HCT116 (cell line): ENCODE measurements at regions not wholly inside any gene's neighbourhood (a gene's known extent, or its start where the extent isn't known, plus 50 kb on each side); places are given as distances from the start of the nearest gene placed in this dataset.

Experiments used
- ATAC-seq: fragments of 200-7000 bp; cut with Tn5 transposase; 2 replicates; pipeline ENCODE4 v1.9.1; 2020; ENCODE audit warnings: mild to moderate bottlenecking, moderate library complexity
- BruUV-seq: library from RNA; stranded (reverse); fragments of 400-500 nt; replicated peaks from 2 replicates; lab custom pipeline; 2021; lab: Mats Ljungman, UMichigan
- CTCF ChIA-PET: fragments of 300-600 bp; sonication (Branson Sonifier 250); formaldehyde crosslinking; loops from one replicate; lab custom pipeline; 2021; ENCODE audit warnings: antibody characterized with exemption; lab: Charles Lee
- POLR2A ChIA-PET: fragments of 300-600, 350-600 bp; sonication (Branson Sonifier 250); formaldehyde crosslinking; loops from one replicate; lab custom pipeline; 2021; ENCODE audit warnings: antibody characterized with exemption; lab: Charles Lee
- RAD21 ChIA-PET, 2 experiments: fragments of 300-600 bp; sonication (Branson Sonifier 250); formaldehyde crosslinking; loops; one replicate each; lab custom pipeline; 2023; ENCODE audit warnings: low total read pairs in 2 of 2; ENCODE audit not compliant: uncharacterized antibody in 2 of 2, unreplicated experiment in 2 of 2, low non-redundant PET in 1 of 2; lab: Charles Lee
- DNase-seq: peaks from one replicate; pipeline ENCODE4 v3.0.0-alpha.2; 2010; ENCODE audit warnings: low read depth, low spot score
- H2AFZ ChIP-seq: fragments of 200-600 bp; shearing (Covaris generic), sonication (generic); 2 replicates; pipeline ENCODE4 v1.6.1; 2017; ENCODE audit warnings: low read depth, mixed run types, mixed read lengths, antibody characterized with exemption, low read length; ENCODE audit not compliant: poor library complexity, severe bottlenecking
- H3K27ac ChIP-seq: 2 replicates; pipeline ENCODE4 v1.5.1; 2012; ENCODE audit warnings: low read depth, low read length
- H3K27me3 ChIP-seq: fragments of 200-600 bp; sonication (generic); 2 replicates; pipeline ENCODE4 v1.6.1; 2016; ENCODE audit warnings: mixed run types, low read length, mixed read lengths; ENCODE audit not compliant: insufficient read depth
- H3K36me3 ChIP-seq, 2 experiments: fragments of 200-500 bp in 1 of 2; fragments of 200-600 bp in 1 of 2; sonication (Bioruptor generic) in 1 of 2; sonication (generic) in 1 of 2; 2 replicates each; pipeline versions ENCODE4 v1.5.1 to v1.6.1; 2014 to 2016; ENCODE audit warnings: low read length in 2 of 2, inconsistent platforms in 1 of 2, mixed read lengths in 1 of 2, mixed run types in 1 of 2; ENCODE audit not compliant: insufficient read depth in 2 of 2, control insufficient read depth in 1 of 2
- H3K4me1 ChIP-seq, 2 experiments: fragments of 200-600 bp in 1 of 2; sonication (generic) in 1 of 2; 2 replicates each; pipeline versions ENCODE4 v1.5.1 to v1.6.1; 2012 to 2017; ENCODE audit warnings: low read length in 2 of 2, inconsistent platforms in 1 of 2, mild to moderate bottlenecking in 1 of 2, mixed read lengths in 1 of 2, mixed run types in 1 of 2, moderate library complexity in 1 of 2; ENCODE audit not compliant: insufficient read depth in 2 of 2, control insufficient read depth in 1 of 2
- H3K4me2 ChIP-seq: fragments of 200-600 bp; sonication (generic); 2 replicates; pipeline ENCODE4 v1.6.1; 2017; ENCODE audit warnings: mixed run types, low read length, mixed read lengths
- H3K4me3 ChIP-seq, 2 experiments: fragments of 200-600 bp in 1 of 2; sonication (generic) in 1 of 2; replicated peaks in 1 of 2; 2 replicates each; pipeline ENCODE4 v1.5.1; 2011 to 2016; ENCODE audit warnings: low read length in 2 of 2, control low read depth in 1 of 2, low read depth in 1 of 2, mild to moderate bottlenecking in 1 of 2, mixed read lengths in 1 of 2, mixed run types in 1 of 2
- H3K79me2 ChIP-seq: fragments of 200-600 bp; sonication (generic); 2 replicates; pipeline ENCODE4 v1.6.1; 2017; ENCODE audit warnings: mild to moderate bottlenecking, mixed run types, low read length, moderate library complexity, mixed read lengths; ENCODE audit not compliant: insufficient read depth
- H3K9ac ChIP-seq: fragments of 200-600 bp; sonication (generic); 2 replicates; pipeline ENCODE4 v1.6.1; 2016; ENCODE audit warnings: low read length, mixed read lengths
- H3K9me2 ChIP-seq: fragments of 200-600 bp; sonication (generic), shearing (Covaris generic); 2 replicates; pipeline ENCODE4 v1.6.1; 2017; ENCODE audit warnings: mixed run types, mild to moderate bottlenecking, moderate library complexity; ENCODE audit not compliant: insufficient read depth
- H3K9me3 ChIP-seq, 2 experiments: fragments of 200-500 bp in 1 of 2; fragments of 200-600 bp in 1 of 2; sonication (Bioruptor generic) in 1 of 2; sonication (generic) in 1 of 2; 2 replicates each; pipeline ENCODE4 v1.6.1; 2014 to 2017; ENCODE audit warnings: low read length in 2 of 2, mixed read lengths in 2 of 2, inconsistent platforms in 1 of 2, low read depth in 1 of 2, mild to moderate bottlenecking in 1 of 2, mixed run types in 1 of 2, moderate library complexity in 1 of 2; ENCODE audit not compliant: control insufficient read depth in 1 of 2, insufficient read depth in 1 of 2
- H4K20me1 ChIP-seq: fragments of 200-600 bp; sonication (generic), shearing (Covaris generic); 2 replicates; pipeline ENCODE4 v1.6.1; 2017; ENCODE audit warnings: mixed run types, mild to moderate bottlenecking, moderate library complexity; ENCODE audit not compliant: insufficient read depth
- CBX3 ChIP-seq: IDR thresholded peaks from 2 replicates; pipeline ENCODE4 v1.6.1; 2012; ENCODE audit warnings: low read depth
- CTCF ChIP-seq, 3 experiments: fragments of 200-600 bp in 1 of 3; sonication (generic) in 1 of 3; IDR thresholded peaks in 2 of 3; conservative IDR thresholded peaks in 1 of 3; 2 replicates each; pipeline ENCODE4 v1.5.1; 2012 to 2017; ENCODE audit warnings: low read depth in 2 of 3, low read length in 2 of 3, antibody characterized with exemption in 1 of 3, borderline replicate concordance in 1 of 3, control low read depth in 1 of 3, mild to moderate bottlenecking in 1 of 3, mixed read lengths in 1 of 3, mixed run types in 1 of 3, moderate library complexity in 1 of 3; ENCODE audit not compliant: insufficient read depth in 1 of 3
- EGR1 ChIP-seq: IDR thresholded peaks from 2 replicates; pipeline ENCODE4 v1.6.1; 2012; ENCODE audit warnings: low read depth
- EZH2 ChIP-seq: fragments of 200-600 bp; sonication (generic); IDR thresholded peaks from 2 replicates; pipeline ENCODE4 v1.6.1; 2017; ENCODE audit warnings: antibody characterized with exemption, mixed run types
- RAD21 ChIP-seq: IDR thresholded peaks from 2 replicates; pipeline ENCODE4 v1.6.1; 2012; ENCODE audit warnings: low read depth, mild to moderate bottlenecking
- REST ChIP-seq: IDR thresholded peaks from 2 replicates; pipeline ENCODE4 v1.6.1; 2012; ENCODE audit warnings: low read depth
- SIN3A ChIP-seq: IDR thresholded peaks from 2 replicates; pipeline ENCODE4 v1.6.1; 2012; ENCODE audit warnings: low read depth
- SRF ChIP-seq: IDR thresholded peaks from 2 replicates; pipeline ENCODE4 v1.6.1; 2012; ENCODE audit warnings: low read depth
- YY1 ChIP-seq: IDR thresholded peaks from 2 replicates; pipeline ENCODE4 v1.6.1; 2011; ENCODE audit warnings: low read length, low read depth, moderate library complexity, mild to moderate bottlenecking; ENCODE audit not compliant: insufficient replicate concordance; ENCODE audit errors: extremely low read depth
- ZNF274 ChIP-seq: fragments of 200-500 bp; sonication (Bioruptor generic); IDR thresholded peaks from 2 replicates; pipeline ENCODE4 v1.6.1; 2014; ENCODE audit warnings: mild to moderate bottlenecking, low read depth, low read length, inconsistent platforms
- intact Hi-C: fragments of 100-400 bp; cut with micrococcal nuclease; formaldehyde crosslinking; loops from 2 replicates; pipeline ENCODE4 v1.10.0; 2022

- H3K79me2 ChIP-seq, result no peaks in the 10 kb centered on the region
- no peak for DNase-seq
- H3K4me3 ChIP-seq, result no peak overlapping the region
- H3K27ac ChIP-seq, result no peak overlapping the region
- H3K27me3 ChIP-seq, result no peaks in the 10 kb centered on the region
- H3K9me2 ChIP-seq, result no peaks in the 10 kb centered on the region
- ATAC-seq, result no peak
- no TSS peak for BruUV-seq
- no peak for TF ChIP-seq ZNF274
- no peak for TF ChIP-seq SRF
- no peak for TF ChIP-seq SIN3A
- TF ChIP-seq EZH2, result no peak
- TF ChIP-seq CBX3, result no peak
- no peak for TF ChIP-seq REST
- no peaks in the 10 kb centered on the region for H3K9me3 ChIP-seq
- H2AFZ ChIP-seq, result no peak overlapping the region
- H3K4me2 ChIP-seq, result no peak overlapping the region
- H3K4me1 ChIP-seq, result peaks cover 0 to 9% of the 10 kb centered on the region in 2 experiments; a peak in 3 of 4 replicates
- ChIA-PET RAD21 (no interaction called here), POLR2A (no interaction called here), CTCF (interaction anchor here (1.1 kb wide), 1 partner anchor 10 kb away, joined by 3 read pairs; no protein-coding TSS in a partner anchor)
- H3K9ac ChIP-seq, result no peak overlapping the region
- H4K20me1 ChIP-seq, result no peaks in the 10 kb centered on the region
- no peaks in the 10 kb centered on the region for H3K36me3 ChIP-seq
- intact Hi-C loops, result no loop called here
Measured at GRCh38 chr4:184958923-184959210, 59.4 kb upstream of the HELT start.

- BruUV-seq, result no TSS peak
- H4K20me1 ChIP-seq, result no peaks in the 10 kb centered on the region
- ChIA-PET CTCF (interaction anchor here (1.1 kb wide), 1 partner anchor 9 kb away, joined by 3 read pairs; no protein-coding TSS in a partner anchor), RAD21 (no interaction called here), POLR2A (no interaction called here)
- H3K9me3 ChIP-seq, result no peaks in the 10 kb centered on the region
- H3K9me2 ChIP-seq, result no peaks in the 10 kb centered on the region
- no peaks in the 10 kb centered on the region for H3K79me2 ChIP-seq
- DNase-seq, result no peak
- H2AFZ ChIP-seq, result no peak overlapping the region
- H3K27me3 ChIP-seq, result no peaks in the 10 kb centered on the region
- no peak overlapping the region for H3K4me2 ChIP-seq
- no peak overlapping the region for H3K27ac ChIP-seq
- no peak for TF ChIP-seq RAD21
- no peak for TF ChIP-seq CTCF (IDR thresholded peaks at IDR 0.05 in 2 of 3, conservative IDR thresholded peaks at IDR 0.05 in 1 of 3; ENCODE audit: borderline replicate concordance in 1 of 3, insufficient read depth in 1 of 3, low read depth in 2 of 3, low read length in 2 of 3)
- TF ChIP-seq EGR1, result no peak
- no peak for TF ChIP-seq YY1
- TF ChIP-seq SRF, result no peak
- H3K4me1 ChIP-seq, result peaks cover 0 to 9% of the 10 kb centered on the region in 2 experiments; a peak in 3 of 4 replicates
- H3K9ac ChIP-seq, result no peak overlapping the region
- no peak for ATAC-seq
- intact Hi-C loops, result no loop called here
- no peak overlapping the region for H3K4me3 ChIP-seq
- H3K36me3 ChIP-seq, result no peaks in the 10 kb centered on the region
Measured at GRCh38 chr4:184959309-184959708, 59.0 kb upstream of the HELT start.
